Neural progenitor cell (in vitro differentiated cells): ENCODE measurements at regions not wholly inside any gene's neighbourhood (a gene's known extent, or its start where the extent isn't known, plus 50 kb on each side); places are given as distances from the start of the nearest gene placed in this dataset.

ENCODE experiments used
- DNase-seq: peaks from one replicate; pipeline ENCODE4 v3.0.0-alpha.2; 2016; ENCODE audit warnings: low spot score
- H2AFZ ChIP-seq: fragments of 200-600 bp; sonication (generic); replicated peaks from 2 replicates; pipeline ENCODE4 v1.6.1; 2016; ENCODE audit warnings: antibody characterized with exemption
- H3F3A ChIP-seq: fragments of 200-600 bp; sonication (generic); 2 replicates; pipeline ENCODE4 v1.6.1; 2016; ENCODE audit warnings: antibody characterized with exemption, low read depth
- H3K27ac ChIP-seq: fragments of 200-600 bp; sonication (generic); 2 replicates; pipeline ENCODE4 v1.5.1; 2016; ENCODE audit warnings: mild to moderate bottlenecking
- H3K27me3 ChIP-seq: fragments of 200-600 bp; sonication (generic); 2 replicates; pipeline ENCODE4 v1.6.1; 2016; ENCODE audit warnings: mild to moderate bottlenecking, moderate library complexity
- H3K36me3 ChIP-seq: fragments of 200-600 bp; sonication (generic); 2 replicates; pipeline ENCODE4 v1.5.1; 2016
- H3K4me1 ChIP-seq: fragments of 200-600 bp; sonication (generic); 2 replicates; pipeline ENCODE4 v1.6.1; 2016; ENCODE audit warnings: mixed run types
- H3K4me2 ChIP-seq: fragments of 200-600 bp; sonication (generic); 2 replicates; pipeline ENCODE4 v1.6.1; 2016
- H3K4me3 ChIP-seq: fragments of 200-600 bp; sonication (generic); 2 replicates; pipeline ENCODE4 v1.5.1; 2016
- H3K79me2 ChIP-seq: fragments of 200-600 bp; sonication (generic); 2 replicates; pipeline ENCODE4 v1.6.1; 2016; ENCODE audit warnings: low read depth
- H3K9ac ChIP-seq: fragments of 200-600 bp; sonication (generic); 2 replicates; pipeline ENCODE4 v1.6.1; 2016
- H3K9me3 ChIP-seq: fragments of 200-600 bp; sonication (generic); 2 replicates; pipeline ENCODE4 v1.5.1; 2016; ENCODE audit warnings: low read depth
- H4K20me1 ChIP-seq: fragments of 200-600 bp; sonication (generic); 2 replicates; pipeline ENCODE4 v1.6.1; 2016; ENCODE audit warnings: low read depth
- H3K27ac Mint-ChIP-seq: 3 replicates; pipeline ENCODE4 v1.8.0; 2021; ENCODE audit warnings: mixed read lengths
- H3K27me3 Mint-ChIP-seq: 2 replicates; pipeline ENCODE4 v1.8.0; 2022; ENCODE audit warnings: low read depth, mild to moderate bottlenecking, inconsistent platforms, moderate library complexity, mixed read lengths; ENCODE audit not compliant: insufficient read depth
- H3K36me3 Mint-ChIP-seq: 3 replicates; pipeline ENCODE4 v1.8.0; 2021; ENCODE audit warnings: mixed read lengths
- H3K4me1 Mint-ChIP-seq: 3 replicates; pipeline ENCODE4 v1.8.0; 2021; ENCODE audit warnings: mixed read lengths
- H3K4me3 Mint-ChIP-seq: 3 replicates; pipeline ENCODE4 v1.8.0; 2021; ENCODE audit warnings: mild to moderate bottlenecking, moderate library complexity, mixed read lengths
- H3K9me3 Mint-ChIP-seq: 3 replicates; pipeline ENCODE4 v1.8.0; 2020; ENCODE audit warnings: mixed read lengths
- EZH2 ChIP-seq: fragments of 200-600 bp; sonication (generic); IDR thresholded peaks from 2 replicates; pipeline ENCODE4 v1.6.1; 2017; ENCODE audit warnings: antibody characterized with exemption, mild to moderate bottlenecking, moderate library complexity
- EZH2phosphoT487 ChIP-seq: fragments of 200-600 bp; sonication (generic); IDR thresholded peaks from 2 replicates; pipeline ENCODE4 v1.6.1; 2017; ENCODE audit warnings: antibody characterized with exemption
- TF ChIP-seq, protein P1 (sequence below): fragments of 200-600 bp; sonication (generic); IDR thresholded peaks from 2 replicates; pipeline ENCODE4 v1.5.1; 2017; ENCODE audit warnings: antibody characterized with exemption, mild to moderate bottlenecking

DNA sequence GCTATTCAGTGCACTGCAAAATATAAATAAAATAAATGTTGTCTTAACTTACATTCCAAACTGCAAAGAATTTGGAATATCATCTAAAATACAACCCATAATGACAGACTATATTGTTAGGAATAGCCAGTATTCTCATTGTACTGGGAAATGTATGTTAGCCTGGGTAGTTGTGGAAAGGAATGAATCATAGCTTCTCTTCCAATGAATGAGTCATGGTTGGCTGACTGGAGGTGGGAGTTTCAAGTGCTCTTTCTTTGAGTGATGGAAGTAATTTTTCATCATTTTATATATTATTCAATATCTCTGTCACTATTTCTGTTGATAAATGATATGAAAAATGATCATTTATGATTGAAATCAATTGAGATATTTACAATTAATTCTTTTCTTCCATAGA, 158.6 kb upstream of the ARRDC3 start:
- Histone ChIP-seq H3K27ac (no peak overlapping the region), H2AFZ (no peak overlapping the region), H3F3A (no peaks in the 10 kb centered on the region), H3K9me3 (no peaks in the 10 kb centered on the region), H3K4me2 (no peak overlapping the region), H3K4me1 (no peaks in the 10 kb centered on the region), H3K4me3 (no peak overlapping the region), H3K27me3 (no peaks in the 10 kb centered on the region), H3K79me2 (no peaks in the 10 kb centered on the region), H3K36me3 (no peaks in the 10 kb centered on the region), H3K9ac (no peak overlapping the region), H4K20me1 (no peaks in the 10 kb centered on the region)
- Mint-ChIP-seq H3K27ac (no peak overlapping the region), H3K9me3 (peaks cover 19% of the 10 kb centered on the region), H3K4me3 (no peak overlapping the region), H3K4me1 (peaks cover 13% of the 10 kb centered on the region), H3K27me3 (no peaks in the 10 kb centered on the region), H3K36me3 (no peaks in the 10 kb centered on the region)
- no peak for DNase-seq
- TF ChIP-seq EZH2 = no peak
- no peak for TF ChIP-seq EZH2phosphoT487
- TF ChIP-seq, protein P1, sequence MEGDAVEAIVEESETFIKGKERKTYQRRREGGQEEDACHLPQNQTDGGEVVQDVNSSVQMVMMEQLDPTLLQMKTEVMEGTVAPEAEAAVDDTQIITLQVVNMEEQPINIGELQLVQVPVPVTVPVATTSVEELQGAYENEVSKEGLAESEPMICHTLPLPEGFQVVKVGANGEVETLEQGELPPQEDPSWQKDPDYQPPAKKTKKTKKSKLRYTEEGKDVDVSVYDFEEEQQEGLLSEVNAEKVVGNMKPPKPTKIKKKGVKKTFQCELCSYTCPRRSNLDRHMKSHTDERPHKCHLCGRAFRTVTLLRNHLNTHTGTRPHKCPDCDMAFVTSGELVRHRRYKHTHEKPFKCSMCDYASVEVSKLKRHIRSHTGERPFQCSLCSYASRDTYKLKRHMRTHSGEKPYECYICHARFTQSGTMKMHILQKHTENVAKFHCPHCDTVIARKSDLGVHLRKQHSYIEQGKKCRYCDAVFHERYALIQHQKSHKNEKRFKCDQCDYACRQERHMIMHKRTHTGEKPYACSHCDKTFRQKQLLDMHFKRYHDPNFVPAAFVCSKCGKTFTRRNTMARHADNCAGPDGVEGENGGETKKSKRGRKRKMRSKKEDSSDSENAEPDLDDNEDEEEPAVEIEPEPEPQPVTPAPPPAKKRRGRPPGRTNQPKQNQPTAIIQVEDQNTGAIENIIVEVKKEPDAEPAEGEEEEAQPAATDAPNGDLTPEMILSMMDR = no peak

DNA sequence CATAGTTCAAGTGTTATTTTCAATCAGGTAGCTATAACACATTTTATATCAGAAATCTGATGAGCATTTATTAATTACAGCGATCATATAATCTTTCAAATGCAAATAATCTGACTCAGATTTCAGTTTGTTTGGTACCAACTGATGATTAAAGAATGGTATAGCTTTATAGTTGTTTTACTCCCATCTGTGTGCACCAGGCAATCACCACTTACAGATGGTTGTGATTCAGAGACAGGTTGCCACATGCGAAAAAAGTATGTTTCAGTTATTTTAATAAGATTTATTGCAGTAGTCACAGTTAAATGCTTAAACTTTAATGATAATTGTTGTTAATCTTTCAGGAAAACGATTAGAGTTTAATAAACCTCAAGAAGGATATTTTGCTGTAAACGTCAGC, 155.1 kb upstream of the ARRDC3 start:
- Histone ChIP-seq H3K9me3 (no peaks in the 10 kb centered on the region), H3K27ac (no peak overlapping the region), H3K36me3 (no peaks in the 10 kb centered on the region), H3K4me3 (no peak overlapping the region), H2AFZ (no peak overlapping the region), H3K9ac (no peak overlapping the region), H3K79me2 (no peaks in the 10 kb centered on the region), H4K20me1 (no peaks in the 10 kb centered on the region), H3F3A (no peaks in the 10 kb centered on the region), H3K4me2 (no peak overlapping the region), H3K4me1 (no peaks in the 10 kb centered on the region), H3K27me3 (no peaks in the 10 kb centered on the region)
- H3K4me3 Mint-ChIP-seq = no peak overlapping the region
- no peak for DNase-seq
- peaks cover 27% of the 10 kb centered on the region for H3K4me1 Mint-ChIP-seq
- H3K36me3 Mint-ChIP-seq = no peaks in the 10 kb centered on the region
- no peaks in the 10 kb centered on the region for H3K27me3 Mint-ChIP-seq
- no peak overlapping the region for H3K27ac Mint-ChIP-seq
- no peaks in the 10 kb centered on the region for H3K9me3 Mint-ChIP-seq
- no peak for TF ChIP-seq EZH2phosphoT487
- TF ChIP-seq, protein P1 = no peak
- TF ChIP-seq EZH2 = no peak

GRCh38 chr5:91535499-91535898, 152.4 kb upstream of the ARRDC3 start:
- no peaks in the 10 kb centered on the region for H3K27me3 ChIP-seq
- Mint-ChIP-seq H3K27me3 (no peaks in the 10 kb centered on the region), H3K4me3 (no peak overlapping the region), H3K4me1 (peaks cover 27% of the 10 kb centered on the region), H3K9me3 (no peaks in the 10 kb centered on the region), H3K27ac (no peak overlapping the region), H3K36me3 (no peaks in the 10 kb centered on the region)
- no peak overlapping the region for H3K4me2 ChIP-seq
- H3K4me1 ChIP-seq = no peaks in the 10 kb centered on the region
- no peak overlapping the region for H3K9ac ChIP-seq
- no peaks in the 10 kb centered on the region for H3K9me3 ChIP-seq
- TF ChIP-seq EZH2phosphoT487 (no peak), EZH2 (no peak)
- TF ChIP-seq, protein P1 = no peak
- H3K27ac ChIP-seq = no peak overlapping the region
- H2AFZ ChIP-seq = no peak overlapping the region
- H4K20me1 ChIP-seq = no peaks in the 10 kb centered on the region
- H3K36me3 ChIP-seq = no peaks in the 10 kb centered on the region
- H3K4me3 ChIP-seq = no peak overlapping the region
- no peak for DNase-seq
- no peaks in the 10 kb centered on the region for H3K79me2 ChIP-seq
- no peaks in the 10 kb centered on the region for H3F3A ChIP-seq
